H1 (cell line): ENCODE measurements at regions not wholly inside any gene's neighbourhood (a gene's known extent, or its start where the extent isn't known, plus 50 kb on each side); places are given as distances from the start of the nearest gene placed in this dataset.
"Not testable (repeated sequence)": the region's sequence is repeated elsewhere in the genome, so short reads cannot be mapped to it uniquely, and the experiment has no call there.

ENCODE experiments used
- CTCF ChIA-PET: fragments of 300-600 bp; sonication (Branson Sonifier 250); formaldehyde crosslinking; loops from one replicate; lab custom pipeline; 2021; ENCODE audit not compliant: partially characterized antibody; lab: Charles Lee
- POLR2A ChIA-PET: fragments of 300-600 bp; sonication (Branson Sonifier 250); formaldehyde crosslinking; loops from one replicate; lab custom pipeline; 2021; ENCODE audit warnings: inconsistent platforms; ENCODE audit not compliant: partially characterized antibody; lab: Charles Lee
- DNase-seq, 2 experiments: peaks; one replicate each; pipeline versions ENCODE4 v3.0.0 to v3.0.0-alpha.2; 2010 to 2022; ENCODE audit warnings: low spot score in 2 of 2, low read depth in 1 of 2, mixed read lengths in 1 of 2
- FAIRE-seq: peaks from 2 replicates; lab custom pipeline; 2011; peaks lifted over from hg19 to GRCh38; lab: Jason Lieb, UNC
- H2AFZ ChIP-seq: 2 replicates; pipeline ENCODE4 v1.8.1; 2012; ENCODE audit warnings: low read length, inconsistent platforms
- H2AK5ac ChIP-seq: 2 replicates; pipeline ENCODE4 v1.6.1; 2013; ENCODE audit warnings: low read depth, low read length
- H2BK120ac ChIP-seq: replicated peaks from 2 replicates; pipeline ENCODE3; 2013; ENCODE audit warnings: low read depth, low read length, inconsistent platforms
- H2BK12ac ChIP-seq: 2 replicates; pipeline ENCODE4 v1.6.1; 2013; ENCODE audit warnings: low read depth, low read length
- H2BK15ac ChIP-seq: 2 replicates; pipeline ENCODE4 v1.6.1; 2013; ENCODE audit warnings: low read length
- H2BK20ac ChIP-seq: 2 replicates; pipeline ENCODE4 v1.6.1; 2013; ENCODE audit warnings: low read length
- H2BK5ac ChIP-seq: 2 replicates; pipeline ENCODE4 v1.6.1; 2013; ENCODE audit warnings: low read depth, low read length
- H3K14ac ChIP-seq: 2 replicates; pipeline ENCODE4 v1.6.1; 2013; ENCODE audit warnings: inconsistent platforms; ENCODE audit not compliant: insufficient read length
- H3K18ac ChIP-seq: 2 replicates; pipeline ENCODE4 v1.6.1; 2013; ENCODE audit warnings: low read length; ENCODE audit errors: extremely low read depth
- H3K23ac ChIP-seq: 2 replicates; pipeline ENCODE4 v1.6.1; 2013; ENCODE audit warnings: inconsistent platforms; ENCODE audit not compliant: insufficient read length
- H3K23me2 ChIP-seq: 2 replicates; pipeline ENCODE4 v1.6.1; 2013; ENCODE audit warnings: low read depth, low read length
- H3K27ac ChIP-seq: 2 replicates; pipeline ENCODE4 v1.6.1; 2011; ENCODE audit warnings: low read depth, low read length, inconsistent platforms
- H3K27me3 ChIP-seq, 4 experiments: replicated peaks in 1 of 4; 1 replicate in 1 of 4; 2 replicates in 3 of 4; pipeline versions ENCODE4 v1.6.1 to v1.8.1; 2011 to 2013; ENCODE audit warnings: low read length in 3 of 4, mild to moderate bottlenecking in 3 of 4, inconsistent platforms in 2 of 4, mixed read lengths in 2 of 4, moderate library complexity in 1 of 4; ENCODE audit not compliant: control insufficient read depth in 3 of 4, insufficient read depth in 3 of 4; ENCODE audit errors: extremely low read depth in 1 of 4
- H3K36me3 ChIP-seq, 4 experiments: 2 replicates each; pipeline versions ENCODE4 v1.6.1 to v1.8.1; 2011 to 2013; ENCODE audit warnings: mild to moderate bottlenecking in 4 of 4, low read length in 3 of 4, moderate library complexity in 2 of 4, control low read depth in 1 of 4, inconsistent platforms in 1 of 4; ENCODE audit not compliant: insufficient read depth in 4 of 4, control insufficient read depth in 2 of 4
- H3K4ac ChIP-seq: replicated peaks from 2 replicates; pipeline ENCODE3; 2013; ENCODE audit warnings: low read length, low read depth, mixed read lengths, inconsistent platforms; ENCODE audit not compliant: insufficient read length
- H3K4me1 ChIP-seq, 4 experiments: replicated peaks in 1 of 4; 1 replicate in 1 of 4; 2 replicates in 3 of 4; pipeline versions ENCODE4 v1.6.1 to v1.8.1; 2011 to 2013; ENCODE audit warnings: low read length in 3 of 4, inconsistent platforms in 2 of 4, mixed read lengths in 1 of 4; ENCODE audit not compliant: insufficient read depth in 4 of 4, control insufficient read depth in 3 of 4
- H3K4me2 ChIP-seq, 2 experiments: 2 replicates each; pipeline versions ENCODE4 v1.6.1 to v1.8.1; 2011 to 2013; ENCODE audit warnings: low read depth in 2 of 2, low read length in 2 of 2, control low read depth in 1 of 2, inconsistent platforms in 1 of 2, mild to moderate bottlenecking in 1 of 2; ENCODE audit not compliant: insufficient read depth in 1 of 2
- H3K4me3 ChIP-seq, 4 experiments: fragments of 200-600, 300-600 bp in 1 of 4; sonication (generic), shearing (Covaris generic), sonication (Bioruptor Twin) in 1 of 4; 2 replicates each; pipeline versions ENCODE4 v1.5.1 to v1.8.1; 2011 to 2016; ENCODE audit warnings: low read length in 4 of 4, low read depth in 3 of 4, control low read depth in 2 of 4, inconsistent platforms in 2 of 4, mild to moderate bottlenecking in 2 of 4, mixed read lengths in 1 of 4, moderate library complexity in 1 of 4; ENCODE audit not compliant: insufficient read depth in 2 of 4; ENCODE audit errors: extremely low read depth in 1 of 4
- H3K56ac ChIP-seq: replicated peaks from 2 replicates; pipeline ENCODE3; 2013; ENCODE audit warnings: low read depth, mild to moderate bottlenecking, mixed read lengths, low read length, inconsistent platforms; ENCODE audit not compliant: insufficient read length
- H3K79me1 ChIP-seq: 2 replicates; pipeline ENCODE4 v1.6.1; 2013; ENCODE audit warnings: low read depth, low read length, control low read depth
- H3K79me2 ChIP-seq, 2 experiments: 2 replicates each; pipeline versions ENCODE4 v1.6.1 to v1.8.1; 2012 to 2013; ENCODE audit warnings: low read length in 2 of 2, mild to moderate bottlenecking in 2 of 2, inconsistent platforms in 1 of 2; ENCODE audit not compliant: insufficient read depth in 2 of 2, control insufficient read depth in 1 of 2
- H3K9ac ChIP-seq, 4 experiments: replicated peaks in 1 of 4; 1 replicate in 1 of 4; 2 replicates in 3 of 4; pipeline versions ENCODE4 v1.6.1 to v1.8.1; 2011 to 2013; ENCODE audit warnings: low read depth in 3 of 4, low read length in 3 of 4, control low read depth in 2 of 4, mild to moderate bottlenecking in 2 of 4, moderate library complexity in 2 of 4, inconsistent platforms in 1 of 4; ENCODE audit errors: extremely low read depth in 1 of 4
- H3K9me3 ChIP-seq, 2 experiments: 2 replicates each; pipeline versions ENCODE4 v1.6.1 to v1.8.1; 2012 to 2013; ENCODE audit warnings: mild to moderate bottlenecking in 2 of 2, moderate library complexity in 2 of 2, control low read depth in 1 of 2, inconsistent platforms in 1 of 2, low read depth in 1 of 2, low read length in 1 of 2, mixed read lengths in 1 of 2; ENCODE audit not compliant: insufficient read depth in 2 of 2
- H4K20me1 ChIP-seq, 2 experiments: replicated peaks in 1 of 2; 2 replicates each; pipeline versions ENCODE3 to v1.8.1; 2011 to 2013; ENCODE audit warnings: inconsistent platforms in 2 of 2, low read length in 2 of 2, mild to moderate bottlenecking in 1 of 2; ENCODE audit not compliant: insufficient read depth in 2 of 2, control insufficient read depth in 1 of 2
- H4K5ac ChIP-seq: 2 replicates; pipeline ENCODE4 v1.6.1; 2013; ENCODE audit warnings: low read length, low read depth, mixed read lengths, inconsistent platforms; ENCODE audit not compliant: insufficient read length
- H4K8ac ChIP-seq: 2 replicates; pipeline ENCODE4 v1.8.0; 2013; ENCODE audit warnings: mild to moderate bottlenecking, moderate library complexity, low read length, inconsistent platforms; ENCODE audit not compliant: insufficient read depth; ENCODE audit errors: extremely low read depth
- H4K91ac ChIP-seq: replicated peaks from 2 replicates; pipeline ENCODE3; 2013; ENCODE audit warnings: low read length, mixed read lengths, inconsistent platforms; ENCODE audit not compliant: insufficient read length
- WGBS, 2 experiments: shearing (Covaris generic) in 1 of 2; methylation state at CpG; one replicate each; pipeline versions ENCODE4 v1.1.6 to v1.1.7; 2013 to 2015; ENCODE audit warnings: low lambda C conversion rate in 2 of 2, mixed read lengths in 2 of 2, inconsistent platforms in 1 of 2, low coverage in 1 of 2, missing lambda C conversion rate in 1 of 2; ENCODE audit not compliant: insufficient replicate concordance in 2 of 2, insufficient coverage in 1 of 2, insufficient read length in 1 of 2; ENCODE audit errors: extremely low coverage in 1 of 2, missing lambda C conversion rate in 1 of 2; 5-methylcytosine and 5-hydroxymethylcytosine counted together

DNA sequence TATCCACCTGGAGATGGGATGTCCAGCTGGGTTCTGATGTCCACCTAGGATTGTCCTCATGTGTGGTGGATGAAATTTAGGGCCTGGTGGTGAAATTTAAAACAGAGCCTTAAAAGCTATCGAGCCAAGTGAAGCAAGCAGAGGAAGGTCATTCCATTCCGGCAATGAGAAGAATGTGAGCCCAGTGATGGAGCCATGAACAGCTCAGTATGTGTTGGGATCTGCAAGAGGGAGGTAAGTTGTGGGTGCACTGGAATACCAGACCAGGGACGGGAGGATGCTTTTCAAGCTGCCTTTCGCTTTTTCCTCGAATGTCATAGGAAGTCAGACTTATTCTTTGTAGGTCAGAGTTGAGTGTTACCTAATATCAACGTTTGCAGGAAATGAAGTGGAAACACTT, 80.6 kb upstream of the THOC3 start:
- H4K8ac ChIP-seq, H4K5ac ChIP-seq, H2AK5ac ChIP-seq, H4K91ac ChIP-seq, H3K36me3 ChIP-seq, H2BK12ac ChIP-seq, H3K9ac ChIP-seq, H2AFZ ChIP-seq, H3K4me2 ChIP-seq, FAIRE-seq, H3K79me1 ChIP-seq, H3K27me3 ChIP-seq, H3K18ac ChIP-seq, H3K23me2 ChIP-seq, H4K20me1 ChIP-seq, H3K4ac ChIP-seq, H2BK120ac ChIP-seq, H3K9me3 ChIP-seq, H2BK20ac ChIP-seq, H3K4me1 ChIP-seq, H3K23ac ChIP-seq, H2BK15ac ChIP-seq, H3K79me2 ChIP-seq, H3K27ac ChIP-seq, CTCF ChIA-PET, H3K56ac ChIP-seq, DNase-seq, H2BK5ac ChIP-seq, POLR2A ChIA-PET, H3K14ac ChIP-seq, H3K4me3 ChIP-seq: not testable (repeated sequence)
- 89% methylated on average over 6 of the region's 6 CpGs; no CpG with 5 or more reads in 1 of the 2 experiments for WGBS, 2 experiments

GRCh38 chr5:176060472-176061268, 92.6 kb upstream of the THOC3 start:
- H2BK12ac ChIP-seq, H3K23ac ChIP-seq, H4K5ac ChIP-seq, H4K91ac ChIP-seq, H2BK5ac ChIP-seq, H3K14ac ChIP-seq, H2BK120ac ChIP-seq, H3K27ac ChIP-seq, H3K9ac ChIP-seq, CTCF ChIA-PET, DNase-seq, POLR2A ChIA-PET, H2AFZ ChIP-seq, H4K20me1 ChIP-seq, H3K18ac ChIP-seq, H2AK5ac ChIP-seq, H3K4ac ChIP-seq, H3K4me2 ChIP-seq, H3K4me3 ChIP-seq, FAIRE-seq, H3K27me3 ChIP-seq, H3K4me1 ChIP-seq, H3K79me1 ChIP-seq, H4K8ac ChIP-seq, H3K56ac ChIP-seq, H3K36me3 ChIP-seq, H3K79me2 ChIP-seq, H3K23me2 ChIP-seq, H2BK20ac ChIP-seq, H2BK15ac ChIP-seq: not testable (repeated sequence)
- H3K9me3 ChIP-seq: peaks cover 2 to 10% of the 10 kb centered on the region in 2 experiments; a peak in 2 of 4 replicates
- no CpG with 5 or more reads among the region's 65 CpGs for WGBS, 2 experiments
